K562 (cell line): ENCODE measurements at regions not wholly inside any gene's neighbourhood (a gene's known extent, or its start where the extent isn't known, plus 50 kb on each side); places are given as distances from the start of the nearest gene placed in this dataset.

Source experiments
- ATAC-seq: fragments of 200-7000 bp; cut with Tn5 transposase; 3 replicates; pipeline ENCODE4 v1.9.1; 2020; ENCODE audit warnings: moderate library complexity
- BruUV-seq: library from RNA; stranded (reverse); fragments of 400-500 nt; replicated peaks from 2 replicates; lab custom pipeline; 2021; lab: Mats Ljungman, UMichigan
- CTCF ChIA-PET: fragments of 300-600 bp; formaldehyde crosslinking; extraction: SDS; loops from one replicate; lab custom pipeline; 2021; ENCODE audit warnings: low intra/inter-chr PET ratio; lab: Yijun Ruan, JAX
- POLR2A ChIA-PET: fragments of 300-600, 350-650 bp; sonication (Branson Sonifier 250); formaldehyde crosslinking; extraction: SDS; loops from one replicate; lab custom pipeline; 2021; ENCODE audit warnings: antibody characterized with exemption, inconsistent platforms; lab: Yijun Ruan, JAX
- DNase-seq, 4 experiments: peaks; one replicate each; pipeline versions ENCODE4 v3.0.0 to v3.0.0-alpha.2; 2011 to 2018; ENCODE audit warnings: low spot score in 3 of 4, mixed read lengths in 3 of 4; ENCODE audit errors: extremely low read depth in 1 of 4
- FAIRE-seq: peaks from 2 replicates; lab custom pipeline; 2011; peaks lifted over from hg19 to GRCh38; lab: Jason Lieb, UNC
- H2AFZ ChIP-seq: 2 replicates; pipeline ENCODE4 v1.6.0; 2011; ENCODE audit warnings: low read depth, low read length, control low read depth, inconsistent platforms
- H3K27ac ChIP-seq: fragments of 200-600 bp; 3 replicates; pipeline ENCODE4 v1.8.0; 2011; ENCODE audit warnings: low read depth, mild to moderate bottlenecking, control low read depth, inconsistent platforms, low read length, moderate library complexity, mixed read lengths; ENCODE audit errors: extremely low read depth
- H3K27me3 ChIP-seq, 2 experiments: fragments of 300-600 bp in 1 of 2; 2 replicates in 1 of 2; 3 replicates in 1 of 2; pipeline versions ENCODE4 v1.6.0 to v1.8.0; 2011; ENCODE audit warnings: inconsistent platforms in 2 of 2, low read length in 2 of 2, mild to moderate bottlenecking in 1 of 2, mixed read lengths in 1 of 2, moderate library complexity in 1 of 2; ENCODE audit not compliant: control insufficient read depth in 2 of 2, insufficient read depth in 2 of 2
- H3K36me3 ChIP-seq: fragments of 300-600 bp; 3 replicates; pipeline ENCODE4 v1.8.0; 2011; ENCODE audit warnings: mild to moderate bottlenecking, low read length, inconsistent platforms; ENCODE audit not compliant: control insufficient read depth, insufficient read depth
- H3K4me1 ChIP-seq, 2 experiments: fragments of 200-600 bp in 1 of 2; replicated peaks in 1 of 2; 2 replicates in 1 of 2; 3 replicates in 1 of 2; pipeline versions ENCODE4 v1.5.1 to v1.8.0; 2011; ENCODE audit warnings: inconsistent platforms in 2 of 2, low read length in 2 of 2, mild to moderate bottlenecking in 1 of 2, mixed read lengths in 1 of 2, moderate library complexity in 1 of 2; ENCODE audit not compliant: control insufficient read depth in 2 of 2, insufficient read depth in 2 of 2
- H3K4me2 ChIP-seq: 2 replicates; pipeline ENCODE4 v1.6.1; 2011; ENCODE audit warnings: low read length, control low read depth, inconsistent platforms, mixed read lengths; ENCODE audit not compliant: insufficient read depth
- H3K4me3 ChIP-seq: fragments of 200-600 bp; sonication (generic), shearing (Covaris generic); 2 replicates; pipeline ENCODE4 v1.5.1; 2016; ENCODE audit warnings: control low read depth, inconsistent platforms
- H3K79me2 ChIP-seq: fragments of 200-600 bp; 3 replicates; pipeline ENCODE4 v1.8.0; 2011; ENCODE audit warnings: low read length, inconsistent platforms; ENCODE audit not compliant: control insufficient read depth, insufficient read depth
- H3K9ac ChIP-seq, 2 experiments: 2 replicates each; pipeline versions ENCODE4 v1.6.0 to v1.6.1; 2011; ENCODE audit warnings: low read depth in 2 of 2, low read length in 2 of 2, control low read depth in 1 of 2, inconsistent platforms in 1 of 2, mild to moderate bottlenecking in 1 of 2, mixed read lengths in 1 of 2; ENCODE audit not compliant: insufficient read depth in 1 of 2
- H3K9me1 ChIP-seq: one replicate; pipeline ENCODE4 v1.6.0; 2011; ENCODE audit warnings: inconsistent platforms, mild to moderate bottlenecking, low read length, moderate library complexity; ENCODE audit not compliant: control insufficient read depth, insufficient read depth
- H3K9me3 ChIP-seq: replicated peaks from 2 replicates; pipeline ENCODE4 v1.5.1; 2011; ENCODE audit warnings: low read depth, low read length, inconsistent platforms; ENCODE audit not compliant: control insufficient read depth, insufficient read depth
- H4K20me1 ChIP-seq: replicated peaks from 2 replicates; pipeline ENCODE4 v1.6.1; 2011; ENCODE audit warnings: low read length, inconsistent platforms, mixed read lengths; ENCODE audit not compliant: control insufficient read depth, insufficient read depth
- ELF4 ChIP-seq: fragments of 450-650 bp; formaldehyde crosslinking; IDR thresholded peaks from 2 replicates; pipeline ENCODE4 v1.4.0; 2022; ENCODE audit warnings: missing genetic modification characterization
- HBP1 ChIP-seq: fragments of 450-650 bp; formaldehyde crosslinking; IDR thresholded peaks from 2 replicates; pipeline ENCODE4 v1.4.0; 2022; ENCODE audit warnings: missing genetic modification characterization
- HCFC1 ChIP-seq: IDR thresholded peaks from 2 replicates; pipeline ENCODE4 v1.6.1; 2012; ENCODE audit warnings: low read depth, low read length, improper control_type of control experiment
- HMBOX1 ChIP-seq: sonication (generic); IDR thresholded peaks from 2 replicates; pipeline ENCODE4 v1.6.1; 2016
- NFIC ChIP-seq: fragments of 450-650 bp; IDR thresholded peaks from 2 replicates; pipeline ENCODE4 v1.6.1; 2017; ENCODE audit warnings: mild to moderate bottlenecking, inconsistent platforms
- SAFB ChIP-seq: fragments of 200-400 bp; formaldehyde crosslinking; IDR thresholded peaks from 2 replicates; pipeline ENCODE4 v1.6.1; 2017; ENCODE audit warnings: low read depth, low read length, borderline replicate concordance
- ZNF165 ChIP-seq: fragments of 250-450 bp; sonication (Bioruptor Pico); IDR thresholded peaks from 2 replicates; pipeline ENCODE4 v1.4.0; 2020; ENCODE audit warnings: borderline replicate concordance
- WGBS: fragments of 100-300 bp; shearing (Covaris generic); methylation state at CpG from one replicate; pipeline ENCODE4 v1.1.6; 2016; ENCODE audit warnings: low coverage, mixed read lengths; ENCODE audit not compliant: insufficient coverage; ENCODE audit errors: missing lambda C conversion rate; 5-methylcytosine and 5-hydroxymethylcytosine counted together
- in situ Hi-C: fragments of 300-500 bp; cut with MboI; formaldehyde crosslinking; loops from 4 replicates; pipeline ENCODE4 v1.15.0; 2018; ENCODE audit warnings: inconsistent platforms, mixed read lengths
- intact Hi-C: fragments of 100-400 bp; cut with micrococcal nuclease; formaldehyde crosslinking; loops from 2 replicates; pipeline ENCODE4 v1.14.2; 2022

GRCh38 chr6:26162399-26162798 is 75.2 kb downstream of the HFE start:
- no peak overlapping the region for H3K4me2 ChIP-seq

GRCh38 chr6:26163427-26164119 is 76.3 kb downstream of the HFE start:
- Histone ChIP-seq H3K4me2 (no peak overlapping the region), H3K4me1 (peaks cover 0 to 24% of the 10 kb centered on the region in 2 experiments; a peak in 3 of 5 replicates)
- intact Hi-C loops, result no loop called here

More at GRCh38 chr6:26162399-26162798, 75.2 kb downstream of the HFE start:
- 71% methylated on average over 7 of the region's 7 CpGs for WGBS
- Histone ChIP-seq H3K9ac (no peak overlapping the region), H2AFZ (no peak overlapping the region), H3K9me3 (no peaks in the 10 kb centered on the region), H3K27ac (no peak overlapping the region), H3K79me2 (peaks cover 77% of the 10 kb centered on the region), H3K9me1 (no peaks in the 10 kb centered on the region), H3K27me3 (no peaks in the 10 kb centered on the region), H3K4me1 (peaks cover 3 to 19% of the 10 kb centered on the region in 2 experiments; a peak in 4 of 5 replicates), H4K20me1 (peaks cover 22% of the 10 kb centered on the region), H3K36me3 (peaks cover 55% of the 10 kb centered on the region), H3K4me3 (no peak overlapping the region)
- no peak for FAIRE-seq
- intact Hi-C loops, result no loop called here
- DNase-seq, result no peak
- BruUV-seq, result no TSS peak
- CTCF ChIA-PET, result no interaction called here
- no peak for ATAC-seq
- POLR2A ChIA-PET, result interaction anchor here (1.2 to 10.4 kb wide), 8 partner anchors 7 to 54 kb away, joined by 4 to 465 read pairs (median 8); a partner anchor contains a TSS
- TF ChIP-seq ZNF165 (CRISPR knock-in tag) (no peak), HCFC1 (no peak), ELF4 (CRISPR knock-in tag) (peak; percentile 62; the same call in 1 of the 2 replicates)
- in situ Hi-C loops, result no loop called here

More at GRCh38 chr6:26163427-26164119, 76.3 kb downstream of the HFE start:
- Histone ChIP-seq H3K79me2 (peaks cover 69% of the 10 kb centered on the region), H3K9me3 (no peaks in the 10 kb centered on the region), H3K4me3 (no peak overlapping the region), H3K27me3 (no peaks in the 10 kb centered on the region), H3K9me1 (no peaks in the 10 kb centered on the region), H3K9ac (peak overlapping the region in 1 of 2 experiments; percentile 45; a peak in 2 of 4 replicates), H3K27ac (no peak overlapping the region), H4K20me1 (peaks cover 15% of the 10 kb centered on the region), H2AFZ (no peak overlapping the region), H3K36me3 (peaks cover 55% of the 10 kb centered on the region)
- no TSS peak for BruUV-seq
- TF ChIP-seq NFIC, result peak; percentile 24
- no peak for TF ChIP-seq HMBOX1
- TF ChIP-seq SAFB, result no peak
- TF ChIP-seq HBP1 (CRISPR knock-in tag), result no peak
- POLR2A ChIA-PET, result interaction anchor here (0.7 to 10.4 kb wide), 9 partner anchors 9 to 264 kb away, joined by 3 to 465 read pairs (median 6); a partner anchor contains a TSS
- no peak for FAIRE-seq
- CTCF ChIA-PET, result no interaction called here
- in situ Hi-C loops, result no loop called here
- no peak for ATAC-seq
- 75% methylated on average over 11 of the region's 11 CpGs for WGBS
- DNase-seq, result no peak
